ENCODE measurements at regions not wholly inside any gene's neighbourhood (a gene's known extent, or its start where the extent isn't known, plus 50 kb on each side); places are given as distances from the start of the nearest gene placed in this dataset.

DNA sequence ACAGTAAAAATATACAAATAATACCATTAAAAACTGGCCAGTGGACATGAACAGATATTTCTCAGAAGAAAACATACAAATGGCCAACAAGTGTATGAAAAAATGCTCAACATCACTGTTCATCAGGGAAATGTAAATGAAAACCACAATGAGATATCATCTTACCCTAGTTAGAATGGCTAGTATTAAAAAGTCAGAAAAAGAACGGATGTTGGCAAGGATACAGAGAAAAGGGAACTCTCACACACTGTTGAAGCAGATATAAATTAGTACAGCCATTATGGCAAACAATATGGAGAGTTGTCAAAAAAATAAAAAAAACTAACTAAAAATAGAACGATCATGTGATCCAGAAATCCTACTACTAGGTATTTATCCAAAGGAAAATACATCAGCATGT lies 222.7 kb upstream of the NAALADL2 start:
- TF ChIP-seq, protein P1, sequence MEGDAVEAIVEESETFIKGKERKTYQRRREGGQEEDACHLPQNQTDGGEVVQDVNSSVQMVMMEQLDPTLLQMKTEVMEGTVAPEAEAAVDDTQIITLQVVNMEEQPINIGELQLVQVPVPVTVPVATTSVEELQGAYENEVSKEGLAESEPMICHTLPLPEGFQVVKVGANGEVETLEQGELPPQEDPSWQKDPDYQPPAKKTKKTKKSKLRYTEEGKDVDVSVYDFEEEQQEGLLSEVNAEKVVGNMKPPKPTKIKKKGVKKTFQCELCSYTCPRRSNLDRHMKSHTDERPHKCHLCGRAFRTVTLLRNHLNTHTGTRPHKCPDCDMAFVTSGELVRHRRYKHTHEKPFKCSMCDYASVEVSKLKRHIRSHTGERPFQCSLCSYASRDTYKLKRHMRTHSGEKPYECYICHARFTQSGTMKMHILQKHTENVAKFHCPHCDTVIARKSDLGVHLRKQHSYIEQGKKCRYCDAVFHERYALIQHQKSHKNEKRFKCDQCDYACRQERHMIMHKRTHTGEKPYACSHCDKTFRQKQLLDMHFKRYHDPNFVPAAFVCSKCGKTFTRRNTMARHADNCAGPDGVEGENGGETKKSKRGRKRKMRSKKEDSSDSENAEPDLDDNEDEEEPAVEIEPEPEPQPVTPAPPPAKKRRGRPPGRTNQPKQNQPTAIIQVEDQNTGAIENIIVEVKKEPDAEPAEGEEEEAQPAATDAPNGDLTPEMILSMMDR (conservative IDR thresholded peaks at IDR 0.05; ENCODE audit: control insufficient read depth, insufficient read depth, low read depth, low read length) = no peak
- H3K4me3 ChIP-seq (ENCODE audit: control insufficient read depth, low read depth, low read length) = no peak overlapping the region
- no peak for DNase-seq (ENCODE audit: low read depth)

DNA sequence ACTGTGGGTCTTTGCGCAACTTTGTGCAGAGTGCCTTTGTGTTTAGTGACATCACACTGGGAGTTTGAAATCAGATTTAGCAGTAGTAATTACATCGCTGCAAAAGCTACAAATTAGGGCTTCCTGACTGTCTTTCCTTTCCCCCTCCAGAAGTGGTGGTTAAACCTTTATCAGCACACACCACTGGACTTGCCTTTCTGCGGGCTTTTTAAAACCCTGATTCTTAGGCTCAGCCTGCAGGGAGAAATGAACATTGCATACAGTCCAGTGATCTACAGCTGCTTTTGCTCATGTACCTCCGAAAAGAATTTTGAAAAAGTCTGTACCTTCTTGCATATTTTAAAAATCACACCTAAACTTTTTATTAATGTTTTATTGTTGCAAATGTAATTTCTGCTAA lies 219.7 kb upstream of the NAALADL2 start:
- DNase-seq (ENCODE audit: low read depth) = no peak

DNA sequence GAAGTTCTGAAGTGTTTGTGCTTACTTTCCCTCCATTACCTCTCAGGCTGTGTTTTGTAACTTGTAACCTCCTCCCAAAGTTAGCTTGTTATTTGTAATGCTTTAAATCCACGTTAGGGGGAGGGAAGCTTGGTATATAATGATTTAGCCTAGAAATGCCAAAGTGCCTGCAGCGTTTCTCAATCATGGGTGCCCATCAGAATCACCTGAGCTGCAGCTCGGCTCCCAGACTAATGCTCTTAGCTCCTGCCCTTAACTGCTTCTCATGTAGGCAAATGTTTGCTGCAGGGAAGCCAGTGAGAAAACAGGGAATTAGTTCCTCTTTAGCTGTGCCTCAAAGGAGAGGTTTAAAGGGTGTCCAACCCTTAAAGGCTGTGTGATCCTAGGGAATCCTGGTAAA lies 219.2 kb upstream of the NAALADL2 start:
- DNase-seq (ENCODE audit: low read depth) = no peak
- TF ChIP-seq, protein P1 (conservative IDR thresholded peaks at IDR 0.05; ENCODE audit: control insufficient read depth, insufficient read depth, low read depth, low read length) = no peak
- no peak overlapping the region for H3K4me3 ChIP-seq (ENCODE audit: control insufficient read depth, low read depth, low read length)

More for the DNA sequence above, 219.7 kb upstream of the NAALADL2 start:
- H3K4me3 ChIP-seq (ENCODE audit: control insufficient read depth, low read depth, low read length) = no peak overlapping the region
- TF ChIP-seq, protein P1 (conservative IDR thresholded peaks at IDR 0.05; ENCODE audit: control insufficient read depth, insufficient read depth, low read depth, low read length) = no peak

DNA sequence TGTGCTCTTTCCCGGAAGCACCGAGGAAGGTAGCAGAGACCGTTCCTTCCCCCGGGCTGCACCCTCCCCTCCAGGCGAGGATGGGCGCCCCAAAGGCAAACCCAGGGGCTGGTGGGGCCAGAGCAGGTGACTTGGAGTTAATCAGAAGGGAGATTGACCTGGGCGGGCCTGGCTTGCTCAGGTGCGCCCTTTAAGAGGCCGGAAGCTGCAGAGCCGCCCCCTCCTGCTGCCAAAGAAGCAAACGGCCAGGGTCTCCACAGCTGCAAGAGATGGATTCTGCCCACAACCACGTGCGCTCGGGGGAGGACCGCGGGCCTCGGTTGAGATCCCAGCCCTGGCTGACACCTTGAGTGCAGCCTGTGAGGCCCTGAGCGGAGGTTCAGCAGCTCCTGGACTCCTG lies 218.2 kb upstream of the NAALADL2 start:
- no peak overlapping the region for H3K4me3 ChIP-seq (ENCODE audit: control insufficient read depth, low read depth, low read length)
- TF ChIP-seq, protein P1 (conservative IDR thresholded peaks at IDR 0.05; ENCODE audit: control insufficient read depth, insufficient read depth, low read depth, low read length) = no peak
- no peak for DNase-seq (ENCODE audit: low read depth)

DNA sequence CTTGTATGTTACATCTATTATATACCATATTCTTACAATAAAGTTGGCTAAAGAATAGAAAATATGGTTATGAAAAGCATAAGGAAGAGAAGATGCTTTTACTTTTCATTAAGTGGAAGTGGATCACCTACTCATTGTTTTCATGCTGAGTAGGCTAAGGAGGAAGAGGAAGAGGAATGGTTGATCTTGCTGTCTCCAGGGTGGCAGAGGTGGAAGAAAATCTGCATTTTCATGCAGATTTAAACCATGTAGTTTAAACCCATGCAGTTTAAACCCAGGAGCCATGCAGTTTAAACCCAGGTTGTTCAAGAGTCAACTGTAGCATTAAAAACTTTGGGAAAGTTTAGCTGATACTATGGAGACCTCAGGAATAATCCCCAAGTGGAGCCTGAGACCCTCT lies 214.8 kb upstream of the NAALADL2 start:
- DNase-seq (ENCODE audit: low read depth) = no peak
- no peak overlapping the region for H3K4me3 ChIP-seq (ENCODE audit: control insufficient read depth, low read depth, low read length)
- TF ChIP-seq, protein P1 (conservative IDR thresholded peaks at IDR 0.05; ENCODE audit: control insufficient read depth, insufficient read depth, low read depth, low read length) = no peak

DNA sequence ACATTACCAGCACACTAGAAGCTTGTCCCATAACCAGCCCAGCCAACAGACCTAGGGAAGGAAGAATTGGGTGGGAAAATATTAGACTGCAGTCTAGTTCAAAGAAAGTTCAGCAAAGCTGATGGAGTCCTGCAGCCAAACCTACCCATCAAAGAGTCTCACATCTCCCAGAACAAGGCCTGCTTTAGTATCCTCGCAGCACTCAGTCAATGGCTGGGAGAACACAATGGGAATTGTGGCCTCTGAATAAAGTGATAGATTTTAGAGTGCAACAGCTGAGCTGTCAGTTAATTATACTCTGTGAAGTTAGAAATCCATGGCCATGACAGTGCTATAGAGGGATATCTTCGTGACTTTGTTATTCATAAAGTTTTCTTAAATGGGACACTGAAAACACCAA lies 207.2 kb upstream of the NAALADL2 start:
- no peak for DNase-seq (ENCODE audit: low read depth)
- TF ChIP-seq, protein P1 (conservative IDR thresholded peaks at IDR 0.05; ENCODE audit: control insufficient read depth, insufficient read depth, low read depth, low read length) = no peak
- H3K4me3 ChIP-seq (ENCODE audit: control insufficient read depth, low read depth, low read length) = no peak overlapping the region

DNA sequence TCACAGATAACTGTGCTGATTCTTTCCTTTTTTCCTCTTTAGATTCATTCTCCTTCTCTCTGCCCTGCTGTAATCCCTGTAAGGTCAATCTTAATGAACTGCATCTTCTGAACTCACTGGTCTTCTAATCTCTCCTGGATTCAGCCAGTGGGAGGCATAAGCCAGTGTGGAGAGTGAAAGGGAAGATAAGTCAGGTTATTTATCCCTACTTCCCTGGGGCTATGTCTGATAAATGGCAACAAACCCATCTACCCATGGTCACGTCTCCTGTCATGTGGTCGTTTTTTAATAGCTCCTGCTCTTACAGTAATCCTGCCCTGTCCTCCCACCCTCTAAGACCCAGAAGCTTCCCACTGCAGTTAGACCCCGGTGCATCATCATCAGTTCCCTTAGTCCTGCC lies 199.6 kb upstream of the NAALADL2 start:
- no peak for DNase-seq (ENCODE audit: low read depth)
- TF ChIP-seq, protein P1 (conservative IDR thresholded peaks at IDR 0.05; ENCODE audit: control insufficient read depth, insufficient read depth, low read depth, low read length) = no peak
- no peak overlapping the region for H3K4me3 ChIP-seq (ENCODE audit: control insufficient read depth, low read depth, low read length)
